HepG2 (cell line): ENCODE measurements at regions not wholly inside any gene's neighbourhood (a gene's known extent, or its start where the extent isn't known, plus 50 kb on each side); places are given as distances from the start of the nearest gene placed in this dataset.

Experiments
- ATAC-seq: fragments of 200-7000 bp; cut with Tn5 transposase; 3 replicates; pipeline ENCODE4 v1.9.1; 2020; ENCODE audit warnings: mild to moderate bottlenecking, moderate library complexity
- BruUV-seq: library from RNA; stranded (reverse); fragments of 400-500 nt; replicated peaks from 2 replicates; lab custom pipeline; 2021; lab: Mats Ljungman, UMichigan
- CTCF ChIA-PET: fragments of 300-600 bp; formaldehyde crosslinking; extraction: SDS; loops from one replicate; lab custom pipeline; 2021; ENCODE audit warnings: low total read pairs, inconsistent platforms, low intra/inter-chr PET ratio; lab: Yijun Ruan, JAX
- POLR2A ChIA-PET: fragments of 350-600 bp; sonication (Branson Sonifier 250); formaldehyde crosslinking; loops from one replicate; lab custom pipeline; 2020; ENCODE audit warnings: antibody characterized with exemption, inconsistent platforms; lab: Yijun Ruan, JAX
- DNase-seq: peaks from one replicate; pipeline ENCODE4 v3.0.0-alpha.2; 2015; ENCODE audit warnings: low spot score
- FAIRE-seq: peaks from 3 replicates; lab custom pipeline; 2011; peaks lifted over from hg19 to GRCh38; lab: Jason Lieb, UNC
- H2AFZ ChIP-seq: one replicate; pipeline ENCODE4 v1.6.1; 2011; ENCODE audit warnings: low read length, inconsistent platforms
- H3K27ac ChIP-seq: fragments of 300-600 bp; 3 replicates; pipeline ENCODE4 v1.8.0; 2011; ENCODE audit warnings: mixed run types, mild to moderate bottlenecking, mixed read lengths, low read length, inconsistent platforms; ENCODE audit not compliant: insufficient read depth; ENCODE audit errors: extremely low read length
- H3K27me3 ChIP-seq, 2 experiments: fragments of 200-600 bp in 1 of 2; 2 replicates in 1 of 2; 3 replicates in 1 of 2; pipeline versions ENCODE4 v1.6.0 to v1.8.0; 2011; ENCODE audit warnings: low read length in 2 of 2, mild to moderate bottlenecking in 2 of 2, moderate library complexity in 2 of 2, inconsistent platforms in 1 of 2; ENCODE audit not compliant: insufficient read depth in 2 of 2, control insufficient read depth in 1 of 2
- H3K36me3 ChIP-seq, 2 experiments: fragments of 200-600 bp in 1 of 2; replicated peaks in 1 of 2; 2 replicates in 1 of 2; 3 replicates in 1 of 2; pipeline versions ENCODE4 v1.5.1 to v1.8.0; 2011; ENCODE audit warnings: low read length in 2 of 2, inconsistent platforms in 1 of 2; ENCODE audit not compliant: insufficient read depth in 2 of 2, control insufficient read depth in 1 of 2
- H3K4me1 ChIP-seq: 2 replicates; pipeline ENCODE4 v1.5.1; 2012; ENCODE audit warnings: low read length, inconsistent platforms; ENCODE audit not compliant: insufficient read depth
- H3K4me2 ChIP-seq: 2 replicates; pipeline ENCODE4 v1.6.0; 2011; ENCODE audit warnings: low read depth, low read length, inconsistent platforms
- H3K4me3 ChIP-seq, 3 experiments: fragments of 200-600 bp in 1 of 3; sonication (generic), shearing (Covaris generic) in 1 of 3; replicated peaks in 1 of 3; 2 replicates each; pipeline ENCODE4 v1.5.1; 2011 to 2016; ENCODE audit warnings: low read length in 3 of 3, inconsistent platforms in 2 of 3, low read depth in 2 of 3, mild to moderate bottlenecking in 2 of 3, control low read depth in 1 of 3, mixed read lengths in 1 of 3; ENCODE audit not compliant: insufficient read depth in 1 of 3
- H3K79me2 ChIP-seq: one replicate; pipeline ENCODE4 v1.6.1; 2011; ENCODE audit warnings: low read length, inconsistent platforms; ENCODE audit not compliant: insufficient read depth
- H3K9ac ChIP-seq: 2 replicates; pipeline ENCODE4 v1.6.0; 2011; ENCODE audit warnings: mild to moderate bottlenecking, low read depth, low read length, inconsistent platforms; ENCODE audit not compliant: insufficient read depth
- H3K9me3 ChIP-seq: 2 replicates; pipeline ENCODE4 v1.5.1; 2012; ENCODE audit warnings: mild to moderate bottlenecking, low read length
- H4K20me1 ChIP-seq: 2 replicates; pipeline ENCODE4 v1.6.0; 2011; ENCODE audit warnings: inconsistent platforms, mild to moderate bottlenecking, low read length, moderate library complexity; ENCODE audit not compliant: insufficient read depth
- BORCS8-MEF2B ChIP-seq: sonication (generic); formaldehyde crosslinking; IDR thresholded peaks from 2 replicates; pipeline ENCODE4 v1.8.0; 2022; ENCODE audit warnings: mild to moderate bottlenecking, missing genetic modification reagents
- GTF3A ChIP-seq: sonication (generic); formaldehyde crosslinking; conservative IDR thresholded peaks from 2 replicates; pipeline ENCODE4 v1.4.0; 2020; ENCODE audit warnings: mild to moderate bottlenecking, missing genetic modification reagents
- HNRNPL ChIP-seq: fragments of 200-400 bp; formaldehyde crosslinking; IDR thresholded peaks from 2 replicates; pipeline ENCODE4 v1.6.1; 2017; ENCODE audit warnings: mild to moderate bottlenecking, low read depth, low read length
- MXD3 ChIP-seq: IDR thresholded peaks from 2 replicates; pipeline ENCODE4 v1.6.1; 2016; ENCODE audit warnings: mild to moderate bottlenecking, missing biosample characterization, missing genetic modification reagents
- PITX1 ChIP-seq: sonication (generic); formaldehyde crosslinking; IDR thresholded peaks from 2 replicates; pipeline ENCODE4 v1.5.1; 2020; ENCODE audit warnings: mild to moderate bottlenecking, missing genetic modification reagents
- SIN3A ChIP-seq: IDR thresholded peaks from 2 replicates; pipeline ENCODE4 v1.6.1; 2011; ENCODE audit warnings: low read depth, mild to moderate bottlenecking, control low read depth, low read length, borderline replicate concordance
- SP1 ChIP-seq, 2 experiments: fragments of 450-650 bp in 1 of 2; sonication (generic) in 1 of 2; formaldehyde crosslinking in 1 of 2; IDR thresholded peaks; 2 replicates each; pipeline versions ENCODE4 v1.4.0 to v1.6.1; 2016 to 2020; ENCODE audit warnings: missing genetic modification reagents in 1 of 2
- TCF7L2 ChIP-seq: IDR thresholded peaks from 2 replicates; pipeline ENCODE4 v1.6.1; 2011; ENCODE audit warnings: mild to moderate bottlenecking, low read depth, low read length, moderate library complexity
- ZNF143 ChIP-seq: sonication (generic); formaldehyde crosslinking; IDR thresholded peaks from 2 replicates; pipeline ENCODE4 v1.4.0; 2020; ENCODE audit warnings: missing genetic modification reagents
- ZNF230 ChIP-seq: sonication (generic); formaldehyde crosslinking; IDR thresholded peaks from 2 replicates; pipeline ENCODE4 v1.4.0; 2020; ENCODE audit warnings: mild to moderate bottlenecking, missing genetic modification reagents
- ZNF34 ChIP-seq: sonication (generic); formaldehyde crosslinking; IDR thresholded peaks from 2 replicates; pipeline ENCODE4 v1.4.0; 2020; ENCODE audit warnings: mild to moderate bottlenecking, missing genetic modification reagents, borderline replicate concordance
- ZNF563 ChIP-seq: sonication (generic); formaldehyde crosslinking; IDR thresholded peaks from 2 replicates; pipeline ENCODE4 v1.8.0; 2022; ENCODE audit warnings: mild to moderate bottlenecking, moderate library complexity, missing genetic modification reagents
- ZNF639 ChIP-seq: conservative IDR thresholded peaks from 2 replicates; pipeline ENCODE4 v1.6.1; 2018; ENCODE audit warnings: missing genetic modification reagents
- ZNF839 ChIP-seq: sonication (generic); formaldehyde crosslinking; IDR thresholded peaks from 2 replicates; pipeline ENCODE4 v1.4.0; 2020; ENCODE audit warnings: missing genetic modification reagents, mild to moderate bottlenecking, borderline replicate concordance
- WGBS: methylation state at CpG from one replicate; pipeline ENCODE4 v1.1.6; 2017; ENCODE audit warnings: low lambda C conversion rate; 5-methylcytosine and 5-hydroxymethylcytosine counted together
- in situ Hi-C: cut with HindIII; loops from 2 replicates; pipeline ENCODE4 v1.10.0; 2017; ENCODE audit warnings: low pct_unique_long_range_greater_than_20kb; ENCODE audit not compliant: extremely low pct_ligation_motif_present
- intact Hi-C: fragments of 100-400 bp; cut with micrococcal nuclease; formaldehyde crosslinking; loops from one replicate; pipeline ENCODE4 v1.10.0; 2022; ENCODE audit not compliant: unreplicated experiment
- TF ChIP-seq, protein P1 (sequence below): sonication (generic); formaldehyde crosslinking; IDR thresholded peaks from 2 replicates; pipeline ENCODE4 v1.8.1; 2023; ENCODE audit warnings: missing genetic modification reagents, mild to moderate bottlenecking, borderline replicate concordance
- TF ChIP-seq, protein P2 (sequence below): sonication (generic); formaldehyde crosslinking; IDR thresholded peaks from 2 replicates; pipeline ENCODE4 v1.8.0; 2022; ENCODE audit warnings: missing genetic modification reagents, mild to moderate bottlenecking, moderate library complexity, borderline replicate concordance
- TF ChIP-seq, protein P3 (sequence below): sonication (generic); formaldehyde crosslinking; IDR thresholded peaks from 2 replicates; pipeline ENCODE4 v1.5.0; 2020; ENCODE audit warnings: missing genetic modification reagents, mild to moderate bottlenecking, borderline replicate concordance

DNA sequence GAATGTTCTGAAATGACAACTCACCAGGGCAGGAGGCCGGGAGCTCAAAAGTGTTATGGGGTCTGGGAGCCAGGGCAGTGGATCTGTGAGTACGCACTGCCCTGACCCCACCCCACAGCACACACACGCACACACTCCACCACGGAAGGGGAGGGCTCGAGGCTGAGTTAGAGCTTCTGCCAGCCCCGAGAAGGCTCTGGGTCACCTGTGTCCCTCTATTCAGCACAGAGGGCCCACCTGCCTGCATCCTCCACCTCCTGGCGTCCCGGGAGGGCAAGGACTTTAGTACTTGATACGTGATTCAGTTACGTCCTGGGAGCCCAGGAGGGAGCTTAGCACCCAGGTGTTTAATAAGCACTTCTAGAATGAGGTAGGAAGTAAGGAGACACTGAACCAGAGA is 190.0 kb upstream of the GPR12 start (continued):
- TF ChIP-seq ZNF34 (CRISPR knock-in tag): no peak
- no peak for TF ChIP-seq BORCS8-MEF2B (CRISPR knock-in tag)
- TF ChIP-seq SIN3A: no peak
- TF ChIP-seq ZNF563 (CRISPR knock-in tag): no peak
- no peak for TF ChIP-seq TCF7L2
- no peak for TF ChIP-seq MXD3 (CRISPR knock-in tag)
- TF ChIP-seq, protein P1, sequence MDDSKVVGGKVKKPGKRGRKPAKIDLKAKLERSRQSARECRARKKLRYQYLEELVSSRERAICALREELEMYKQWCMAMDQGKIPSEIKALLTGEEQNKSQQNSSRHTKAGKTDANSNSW (CRISPR knock-in tag): no peak
- TF ChIP-seq ZNF639 (CRISPR knock-in tag): no peak
- TF ChIP-seq PITX1 (CRISPR knock-in tag): no peak
- TF ChIP-seq, all 625 proteins: peak for 0

DNA sequence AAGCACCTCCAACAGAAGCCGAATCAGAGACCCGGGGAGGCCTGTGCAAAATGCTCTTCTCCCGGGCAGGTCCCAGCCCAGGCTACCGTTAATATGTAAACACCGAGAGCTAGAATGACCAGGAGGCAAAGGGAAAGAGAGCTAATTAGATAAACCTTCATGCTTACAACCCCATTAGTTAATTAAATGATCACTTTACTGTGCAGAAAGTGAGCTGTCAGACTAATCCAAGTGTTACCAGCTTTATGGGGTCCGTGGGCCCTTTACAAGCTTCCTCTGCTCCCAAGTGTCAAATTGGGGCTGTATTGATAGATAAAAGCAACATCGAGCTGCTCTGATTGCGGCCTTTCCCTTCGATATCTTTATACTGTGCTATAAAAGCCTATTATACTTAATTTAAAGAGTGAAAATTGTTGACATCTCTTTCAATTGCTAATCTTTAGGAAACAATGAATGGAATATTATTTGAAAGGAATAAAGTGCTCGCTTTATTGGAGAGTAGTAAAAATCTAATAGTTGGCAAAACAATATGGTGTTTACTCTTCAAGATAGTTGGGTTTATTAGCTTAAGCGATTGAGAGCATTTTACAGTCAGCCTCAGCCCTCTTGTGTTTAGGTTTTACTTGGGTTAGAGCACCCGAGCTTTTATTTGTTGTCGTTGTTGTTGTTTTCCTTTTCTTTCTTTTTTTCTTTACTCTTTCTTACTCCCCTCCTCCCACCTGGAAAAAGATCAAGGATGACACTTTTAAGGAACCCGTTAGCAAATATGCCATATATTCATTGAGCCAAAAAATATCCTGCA is 189.3 kb upstream of the GPR12 start:
- POLR2A ChIA-PET: interaction anchor here (1.4 kb wide), 1 partner anchor 33 kb away, joined by 5 read pairs; no protein-coding TSS in a partner anchor
- intact Hi-C loops: loop anchor here (5.0 kb wide), 2 partner anchors 222 to 322 kb away; partner anchors contain the start of genes RASL11A and USP12
- TF ChIP-seq ZNF839 (no peak), ZNF143 (no peak), SP1 (IDR thresholded peaks at IDR 0.05) (no peak), SP1 (CRISPR knock-in tag; IDR thresholded peaks at IDR 0.05) (no peak), ZNF230 (CRISPR knock-in tag) (no peak), HNRNPL (no peak), GTF3A (no peak)
- TF ChIP-seq, protein P2, sequence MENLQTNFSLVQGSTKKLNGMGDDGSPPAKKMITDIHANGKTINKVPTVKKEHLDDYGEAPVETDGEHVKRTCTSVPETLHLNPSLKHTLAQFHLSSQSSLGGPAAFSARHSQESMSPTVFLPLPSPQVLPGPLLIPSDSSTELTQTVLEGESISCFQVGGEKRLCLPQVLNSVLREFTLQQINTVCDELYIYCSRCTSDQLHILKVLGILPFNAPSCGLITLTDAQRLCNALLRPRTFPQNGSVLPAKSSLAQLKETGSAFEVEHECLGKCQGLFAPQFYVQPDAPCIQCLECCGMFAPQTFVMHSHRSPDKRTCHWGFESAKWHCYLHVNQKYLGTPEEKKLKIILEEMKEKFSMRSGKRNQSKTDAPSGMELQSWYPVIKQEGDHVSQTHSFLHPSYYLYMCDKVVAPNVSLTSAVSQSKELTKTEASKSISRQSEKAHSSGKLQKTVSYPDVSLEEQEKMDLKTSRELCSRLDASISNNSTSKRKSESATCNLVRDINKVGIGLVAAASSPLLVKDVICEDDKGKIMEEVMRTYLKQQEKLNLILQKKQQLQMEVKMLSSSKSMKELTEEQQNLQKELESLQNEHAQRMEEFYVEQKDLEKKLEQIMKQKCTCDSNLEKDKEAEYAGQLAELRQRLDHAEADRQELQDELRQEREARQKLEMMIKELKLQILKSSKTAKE (CRISPR knock-in tag): no peak
- TF ChIP-seq, protein P3, sequence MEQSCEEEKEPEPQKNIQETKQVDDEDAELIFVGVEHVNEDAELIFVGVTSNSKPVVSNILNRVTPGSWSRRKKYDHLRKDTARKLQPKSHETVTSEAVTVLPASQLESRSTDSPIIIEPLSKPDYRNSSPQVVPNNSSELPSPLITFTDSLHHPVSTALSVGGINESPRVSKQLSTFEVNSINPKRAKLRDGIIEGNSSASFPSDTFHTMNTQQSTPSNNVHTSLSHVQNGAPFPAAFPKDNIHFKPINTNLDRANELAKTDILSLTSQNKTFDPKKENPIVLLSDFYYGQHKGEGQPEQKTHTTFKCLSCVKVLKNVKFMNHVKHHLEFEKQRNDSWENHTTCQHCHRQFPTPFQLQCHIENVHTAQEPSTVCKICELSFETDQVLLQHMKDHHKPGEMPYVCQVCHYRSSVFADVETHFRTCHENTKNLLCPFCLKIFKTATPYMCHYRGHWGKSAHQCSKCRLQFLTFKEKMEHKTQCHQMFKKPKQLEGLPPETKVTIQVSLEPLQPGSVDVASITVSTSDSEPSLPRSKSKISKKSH: no peak

More for the DNA sequence above, 189.3 kb upstream of the GPR12 start:
- Histone ChIP-seq H4K20me1 (no peaks in the 10 kb centered on the region), H3K9ac (no peak overlapping the region), H3K27me3 (no peaks in the 10 kb centered on the region), H3K4me2 (no peak overlapping the region), H2AFZ (no peak overlapping the region), H3K4me3 (no peak overlapping the region), H3K4me1 (peaks cover 57% of the 10 kb centered on the region), H3K9me3 (no peaks in the 10 kb centered on the region), H3K36me3 (no peaks in the 10 kb centered on the region), H3K79me2 (no peaks in the 10 kb centered on the region), H3K27ac (no peak overlapping the region)
- FAIRE-seq: no peak
- in situ Hi-C loops: loop anchor here (5.0 to 25.0 kb wide), 2 partner anchors 407 to 1012 kb away; partner anchors contain the start of gene CDX2
- no peak for DNase-seq
- BruUV-seq: no TSS peak
- no peak for ATAC-seq
- whole genome bisulfite sequencing: 62% methylated on average over 14 of the region's 14 CpGs
- CTCF ChIA-PET: no interaction called here
